GM18517 (cell line): ENCODE measurements at regions not wholly inside any gene's neighbourhood (a gene's known extent, or its start where the extent isn't known, plus 50 kb on each side); places are given as distances from the start of the nearest gene placed in this dataset.
"Not testable (repeated sequence)": the region's sequence is repeated elsewhere in the genome, so short reads cannot be mapped to it uniquely, and the experiment has no call there.

ENCODE experiments used
- ATAC-seq: cut with Tn5 transposase; IDR thresholded peaks from one replicate; pipeline ENCODE4 v1.9.1; 2021; ENCODE audit warnings: mild to moderate bottlenecking, moderate library complexity; ENCODE audit not compliant: unreplicated experiment

DNA sequence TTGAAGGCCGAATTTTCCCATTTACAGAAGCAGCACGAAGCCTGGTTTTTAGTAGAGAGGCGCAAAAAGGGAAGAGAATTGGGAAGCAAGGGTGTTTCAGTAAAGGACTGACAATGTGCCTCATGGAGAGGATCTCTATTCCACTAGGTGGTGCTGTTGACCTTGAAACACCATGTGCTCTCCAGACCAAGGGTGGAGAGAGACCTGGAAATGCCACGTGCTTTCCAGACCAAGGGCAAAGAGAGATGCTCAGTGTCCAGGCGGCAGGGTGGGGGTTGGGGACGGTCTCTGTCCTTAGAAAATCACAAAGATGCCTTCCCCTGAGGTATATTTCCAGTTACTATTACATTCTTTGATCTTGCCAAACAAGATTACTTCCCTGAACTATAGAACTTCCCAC, 425.3 kb downstream of the CSNK1G3 start:
- no peak for ATAC-seq

GRCh38 chr5:123936548-123936947, 424.6 kb downstream of the CSNK1G3 start:
- no peak for ATAC-seq

DNA sequence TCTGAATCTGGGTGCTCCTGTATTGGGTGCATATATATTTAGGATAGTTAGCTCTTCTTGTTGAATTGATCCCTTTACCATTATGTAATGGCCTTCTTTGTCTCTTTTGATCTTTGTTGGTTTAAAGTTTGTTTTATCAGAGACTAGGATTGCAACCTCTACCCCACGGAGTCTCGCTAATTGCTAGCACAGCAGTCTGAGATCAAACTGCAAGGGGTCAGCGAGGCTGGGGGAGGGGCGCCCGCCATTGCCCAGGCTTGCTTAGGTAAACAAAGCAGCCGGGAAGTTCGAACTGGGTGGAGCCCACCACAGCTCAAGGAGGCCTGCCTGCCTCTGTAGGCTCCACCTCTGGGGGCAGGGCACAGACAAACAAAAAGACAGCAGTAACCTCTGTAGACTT, 421.8 kb downstream of the CSNK1G3 start:
- ATAC-seq: not testable (repeated sequence)

- no peak for ATAC-seq
Observed at GRCh38 chr5:123929055-123929474, 417.1 kb downstream of the CSNK1G3 start.

GRCh38 chr5:123928401-123928800, 416.4 kb downstream of the CSNK1G3 start:
- ATAC-seq: no peak

DNA sequence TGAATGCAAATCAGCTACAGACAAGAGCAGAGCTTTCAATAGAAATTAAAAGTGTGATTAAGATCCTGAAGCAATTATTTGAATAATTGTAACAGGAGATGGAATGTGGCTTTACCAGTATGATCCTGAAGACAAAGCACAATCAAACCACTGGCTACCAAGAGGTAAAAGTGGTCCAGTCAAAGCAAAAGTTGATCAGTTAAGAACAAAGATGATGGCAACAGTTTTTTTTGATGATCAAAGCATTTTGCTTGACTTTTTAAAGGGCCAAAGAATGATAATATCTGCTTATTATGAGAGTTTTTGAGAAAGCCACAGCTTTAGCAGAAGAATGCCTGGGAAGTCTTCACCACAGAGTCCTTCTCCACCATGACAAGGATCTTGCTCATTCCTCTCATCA, 409.2 kb downstream of the CSNK1G3 start:
- ATAC-seq: no peak

- no peak for ATAC-seq
Observed at GRCh38 chr5:123916345-123917121, 404.6 kb downstream of the CSNK1G3 start.

DNA sequence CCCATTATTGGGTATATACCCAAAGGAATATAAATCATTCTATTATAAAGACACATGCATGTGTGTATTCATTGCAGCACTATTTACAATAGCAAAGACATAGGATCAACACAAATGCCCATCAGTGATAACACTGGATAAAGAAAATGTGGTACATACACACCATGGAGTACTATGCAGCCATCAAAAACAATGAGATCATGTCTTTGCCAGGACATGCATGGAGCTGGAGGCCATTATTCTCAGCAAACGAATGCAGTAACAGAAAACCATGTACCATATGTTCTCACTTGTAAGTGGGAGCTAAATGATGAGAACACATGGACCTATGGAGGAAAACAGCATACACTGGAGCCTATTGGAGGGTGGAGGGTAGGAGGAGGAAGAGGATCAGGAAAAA, 402.4 kb downstream of the CSNK1G3 start:
- ATAC-seq: no peak

DNA sequence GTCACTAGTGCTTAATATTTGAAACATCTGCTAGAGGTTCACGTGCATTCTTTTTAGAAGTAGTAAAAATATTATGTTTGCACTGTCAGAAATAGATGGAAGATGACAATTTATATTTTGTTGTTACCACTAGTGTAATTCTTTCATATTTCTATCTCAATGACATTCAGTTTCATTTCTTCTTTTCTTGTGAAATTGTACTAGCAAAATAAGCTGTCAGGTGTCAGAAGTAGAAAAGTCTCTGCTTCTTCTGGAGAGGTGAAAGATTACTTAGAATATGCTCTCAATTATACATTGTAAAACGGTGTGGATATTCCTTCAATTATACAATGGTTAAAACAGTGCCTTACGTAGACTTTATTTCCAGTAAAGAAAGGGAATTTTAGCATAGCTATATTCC, 395.4 kb downstream of the CSNK1G3 start:
- no peak for ATAC-seq

- ATAC-seq: no peak
Observed at GRCh38 chr5:123906698-123907295, 394.8 kb downstream of the CSNK1G3 start.

GRCh38 chr5:123885081-123885480, 373.1 kb downstream of the CSNK1G3 start:
- ATAC-seq: no peak

DNA sequence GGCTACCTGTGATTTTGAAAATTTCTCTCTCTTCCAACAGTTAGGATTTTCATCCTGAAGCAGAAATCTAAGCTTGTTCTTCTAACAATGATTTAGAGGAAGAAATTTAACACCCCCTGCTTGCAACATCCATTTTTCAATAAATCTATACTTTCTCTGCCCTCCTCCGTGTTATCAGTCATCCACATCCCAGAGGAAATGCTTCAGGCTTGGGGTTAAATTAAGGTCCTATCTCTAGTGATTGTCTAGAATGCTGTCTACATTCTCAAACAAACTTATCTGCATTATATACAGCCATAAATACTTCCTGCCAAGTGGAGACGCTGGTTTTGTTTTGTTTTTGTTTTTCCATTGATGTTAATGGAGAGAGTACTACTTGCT, 371.0 kb downstream of the CSNK1G3 start:
- ATAC-seq: no peak

DNA sequence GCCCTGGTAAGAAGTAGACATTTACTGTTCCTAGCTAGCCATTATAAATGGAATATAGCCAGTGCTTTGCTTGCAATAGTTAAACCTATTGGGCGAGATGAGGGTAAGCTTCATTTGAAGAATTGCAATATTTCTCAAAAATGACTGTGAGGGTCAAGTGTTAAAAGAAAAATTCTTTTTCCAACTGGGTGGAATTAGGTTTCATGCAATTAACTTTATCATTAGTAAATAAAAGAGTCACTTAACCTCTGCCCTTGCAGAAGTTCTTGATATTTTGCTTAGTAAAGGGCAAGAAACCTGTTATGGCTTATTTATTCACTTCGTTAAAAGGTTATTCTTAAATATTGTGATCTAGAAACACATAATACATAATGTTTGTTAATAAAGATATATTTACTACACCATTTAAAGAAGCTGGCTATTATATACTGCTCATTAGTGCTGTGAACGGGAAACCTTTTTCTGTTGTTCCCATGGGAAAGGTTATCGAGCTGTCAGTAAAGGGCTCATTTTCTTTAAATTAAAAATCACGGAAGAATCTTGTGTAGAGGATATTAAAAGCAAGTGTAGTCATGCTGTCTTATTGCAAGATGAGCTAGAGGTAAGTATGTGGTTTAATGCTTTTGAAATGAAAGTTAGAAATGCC, 370.5 kb downstream of the CSNK1G3 start:
- no peak for ATAC-seq

DNA sequence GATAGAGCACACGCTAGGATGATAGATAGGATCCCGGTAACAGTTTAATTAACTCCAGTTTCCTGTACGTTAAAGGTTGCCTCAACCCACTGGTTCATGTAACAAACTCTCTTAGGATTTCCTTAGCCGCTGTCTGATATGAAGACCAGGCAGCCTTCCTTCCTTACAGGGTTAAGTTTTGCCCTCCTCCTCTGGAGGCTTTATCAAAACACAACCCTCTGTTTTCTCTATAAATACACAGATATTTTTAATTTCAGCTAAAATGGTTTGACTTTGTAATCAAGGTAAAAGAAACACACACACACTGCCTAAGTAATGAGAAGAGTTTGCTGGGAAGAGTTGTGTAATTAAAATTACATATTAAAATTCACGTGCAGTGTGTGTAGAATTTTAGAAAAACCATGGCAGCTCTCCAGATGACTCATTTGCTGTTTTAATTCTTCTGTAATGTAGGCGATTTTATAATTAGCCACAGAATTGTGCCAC, 369.8 kb downstream of the CSNK1G3 start:
- no peak for ATAC-seq

DNA sequence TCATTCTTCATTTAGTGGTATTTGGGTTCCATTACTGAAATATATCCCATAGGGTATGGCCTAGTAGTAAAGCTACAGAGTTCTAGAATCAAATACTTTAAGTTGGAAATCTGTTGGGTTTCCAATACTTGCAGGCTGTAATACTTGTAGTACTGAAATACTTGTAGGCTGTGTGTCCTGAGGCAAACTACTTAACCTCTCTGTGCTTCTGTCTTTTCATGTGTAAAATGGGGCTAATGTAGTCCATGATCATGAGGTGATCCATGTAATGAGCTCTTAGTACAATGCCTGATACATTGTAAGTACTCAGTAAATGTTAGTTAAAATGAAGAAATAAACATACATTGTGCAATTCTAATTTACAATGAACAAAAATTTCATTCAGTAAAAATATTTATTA, 368.9 kb downstream of the CSNK1G3 start:
- ATAC-seq: no peak

- ATAC-seq: no peak
Observed at GRCh38 chr5:123879071-123879470, 367.1 kb downstream of the CSNK1G3 start.

GRCh38 chr5:123876276-123876790, 364.4 kb downstream of the CSNK1G3 start:
- no peak for ATAC-seq

DNA sequence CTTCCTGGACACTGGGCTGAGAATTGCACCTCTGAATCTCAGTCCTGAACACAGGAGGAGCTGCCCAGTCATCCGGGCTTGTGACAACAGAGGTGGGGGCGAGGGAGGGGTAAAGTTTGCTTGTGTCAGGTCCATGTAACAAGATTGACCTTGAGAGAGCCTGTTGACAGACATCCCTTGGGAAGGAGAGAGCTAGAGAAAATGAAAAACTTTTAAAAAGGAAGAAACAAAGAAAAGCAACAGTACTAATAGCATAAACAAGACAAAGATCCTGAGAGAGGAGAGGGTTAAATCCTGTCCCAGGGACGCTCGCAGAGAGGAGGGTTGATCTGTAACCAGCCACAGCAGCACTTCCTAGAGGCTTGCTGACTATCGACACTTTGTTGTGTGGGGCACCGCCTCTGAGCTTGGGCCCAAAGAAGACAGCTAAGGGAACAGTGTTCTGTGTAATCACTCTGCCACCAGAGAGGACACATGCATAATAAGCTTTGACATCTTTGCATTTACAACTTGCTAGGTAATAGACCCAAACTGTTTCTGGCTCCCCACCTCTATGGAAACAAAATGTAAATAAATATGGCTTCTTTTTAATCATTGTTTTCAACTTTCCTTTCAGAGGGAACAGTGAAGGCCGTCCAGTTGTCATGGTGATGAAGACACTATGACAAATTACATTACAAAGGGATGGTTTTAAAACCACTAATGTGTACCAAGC, 363.7 kb downstream of the CSNK1G3 start:
- no peak for ATAC-seq

- ATAC-seq: no peak
Observed at GRCh38 chr5:123874600-123875201, 362.7 kb downstream of the CSNK1G3 start.

- no peak for ATAC-seq
Observed at GRCh38 chr5:123873846-123874245, 361.9 kb downstream of the CSNK1G3 start.

DNA sequence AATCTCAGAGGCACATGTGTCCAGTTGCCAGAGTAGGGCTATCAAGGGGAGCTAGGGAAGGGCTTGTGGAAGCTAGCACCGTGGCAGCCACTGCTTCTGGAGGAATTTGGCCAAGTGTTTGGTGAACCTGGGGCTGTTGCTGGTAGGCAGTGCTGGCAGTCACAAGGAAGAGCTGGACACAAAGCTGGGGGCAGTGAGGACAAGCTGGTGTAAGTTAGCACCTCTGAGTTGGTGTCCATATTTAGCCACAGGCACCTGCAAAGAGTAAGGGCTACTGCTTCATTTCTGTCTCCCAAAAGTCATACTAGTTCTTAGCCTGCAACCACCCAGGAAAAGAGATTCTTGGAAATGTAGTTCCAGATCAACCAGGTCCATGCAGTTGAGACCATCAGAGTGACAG, 359.4 kb downstream of the CSNK1G3 start:
- ATAC-seq: no peak
